IMR-90 (cell line): ENCODE measurements at regions not wholly inside any gene's neighbourhood (a gene's known extent, or its start where the extent isn't known, plus 50 kb on each side); places are given as distances from the start of the nearest gene placed in this dataset.

Experiments used
- ATAC-seq: fragments of 200-7000 bp; cut with Tn5 transposase; 2 replicates; pipeline ENCODE4 v1.9.1; 2020; ENCODE audit warnings: low read depth, mild to moderate bottlenecking, moderate library complexity
- BruUV-seq: library from RNA; stranded (reverse); fragments of 400-500 nt; replicated peaks from 2 replicates; lab custom pipeline; 2021; lab: Mats Ljungman, UMichigan
- CTCF ChIA-PET: fragments of 300-600 bp; formaldehyde crosslinking; extraction: SDS; loops from one replicate; lab custom pipeline; 2021; ENCODE audit warnings: antibody characterized with exemption; lab: Yijun Ruan, JAX
- POLR2A ChIA-PET: fragments of 300-600 bp; sonication (Branson Sonifier 250); formaldehyde crosslinking; loops from one replicate; lab custom pipeline; 2022; ENCODE audit warnings: antibody characterized with exemption; ENCODE audit not compliant: unreplicated experiment; lab: Charles Lee
- DNase-seq: peaks from one replicate; pipeline ENCODE4 v3.0.0; 2013
- H2AFZ ChIP-seq: replicated peaks from 2 replicates; pipeline ENCODE3; 2013; ENCODE audit warnings: low read length, mild to moderate bottlenecking; ENCODE audit not compliant: poor library complexity
- H2AK5ac ChIP-seq: 2 replicates; pipeline ENCODE4 v1.6.1; 2013; ENCODE audit warnings: low read depth, low read length, inconsistent platforms
- H2AK9ac ChIP-seq: replicated peaks from 2 replicates; pipeline ENCODE3; 2013; ENCODE audit warnings: mild to moderate bottlenecking, low read depth, low read length, moderate library complexity; ENCODE audit not compliant: poor library complexity
- H2BK120ac ChIP-seq: 2 replicates; pipeline ENCODE4 v1.6.1; 2013; ENCODE audit warnings: low read depth, low read length, inconsistent platforms
- H2BK15ac ChIP-seq: 3 replicates; pipeline ENCODE4 v1.6.1; 2013; ENCODE audit warnings: low read depth, low read length, inconsistent platforms
- H2BK20ac ChIP-seq: 2 replicates; pipeline ENCODE4 v1.6.1; 2013; ENCODE audit warnings: low read depth, mild to moderate bottlenecking, inconsistent platforms, low read length, moderate library complexity
- H2BK5ac ChIP-seq: 2 replicates; pipeline ENCODE4 v1.6.1; 2013; ENCODE audit warnings: mild to moderate bottlenecking, low read depth, low read length, inconsistent platforms; ENCODE audit not compliant: poor library complexity, severe bottlenecking
- H3K14ac ChIP-seq: replicated peaks from 2 replicates; pipeline ENCODE4 v1.6.1; 2013; ENCODE audit warnings: low read depth, low read length, inconsistent platforms
- H3K18ac ChIP-seq: 2 replicates; pipeline ENCODE4 v1.6.1; 2013; ENCODE audit warnings: low read depth, low read length, control low read depth
- H3K23ac ChIP-seq: 2 replicates; pipeline ENCODE4 v1.6.1; 2013; ENCODE audit warnings: low read depth, low read length, inconsistent platforms
- H3K27ac ChIP-seq: 2 replicates; pipeline ENCODE4 v1.5.1; 2013; ENCODE audit warnings: mild to moderate bottlenecking, control low read depth, low read length; ENCODE audit not compliant: insufficient read depth
- H3K27me3 ChIP-seq: 2 replicates; pipeline ENCODE4 v1.6.1; 2013; ENCODE audit warnings: low read length; ENCODE audit not compliant: control insufficient read depth, insufficient read depth
- H3K36me3 ChIP-seq: 2 replicates; pipeline ENCODE4 v1.6.1; 2013; ENCODE audit warnings: low read length, mixed read lengths; ENCODE audit not compliant: control insufficient read depth, insufficient read depth
- H3K4ac ChIP-seq: 2 replicates; pipeline ENCODE4 v1.6.1; 2013; ENCODE audit warnings: low read depth, low read length, inconsistent platforms
- H3K4me1 ChIP-seq: 2 replicates; pipeline ENCODE4 v1.6.1; 2013; ENCODE audit warnings: low read length, mixed read lengths; ENCODE audit not compliant: control insufficient read depth, insufficient read depth
- H3K4me2 ChIP-seq: 2 replicates; pipeline ENCODE4 v1.6.1; 2013; ENCODE audit warnings: low read depth, mild to moderate bottlenecking, control low read depth, low read length, moderate library complexity
- H3K4me3 ChIP-seq: 2 replicates; pipeline ENCODE4 v1.5.1; 2013; ENCODE audit warnings: low read depth, mild to moderate bottlenecking, control low read depth, low read length, moderate library complexity; ENCODE audit not compliant: insufficient read depth
- H3K56ac ChIP-seq: 2 replicates; pipeline ENCODE4 v1.6.1; 2013; ENCODE audit warnings: low read length, inconsistent platforms; ENCODE audit not compliant: insufficient read depth; ENCODE audit errors: extremely low read depth
- H3K79me1 ChIP-seq, 2 experiments: 2 replicates each; pipeline ENCODE4 v1.6.1; 2013; ENCODE audit warnings: low read length in 2 of 2, inconsistent platforms in 1 of 2, low read depth in 1 of 2
- H3K9ac ChIP-seq: 2 replicates; pipeline ENCODE4 v1.6.1; 2013; ENCODE audit warnings: low read depth, low read length, control low read depth
- H3K9me1 ChIP-seq: 2 replicates; pipeline ENCODE4 v1.6.1; 2013; ENCODE audit warnings: low read length, inconsistent platforms; ENCODE audit not compliant: insufficient read depth
- H3K9me3 ChIP-seq: 2 replicates; pipeline ENCODE4 v1.6.1; 2013; ENCODE audit warnings: low read length; ENCODE audit not compliant: control insufficient read depth, insufficient read depth
- H4K20me1 ChIP-seq: 2 replicates; pipeline ENCODE4 v1.6.1; 2013; ENCODE audit warnings: low read length, inconsistent platforms; ENCODE audit not compliant: insufficient read depth
- H4K5ac ChIP-seq: 2 replicates; pipeline ENCODE4 v1.6.1; 2013; ENCODE audit warnings: mild to moderate bottlenecking, low read depth, low read length, control low read depth
- H4K8ac ChIP-seq, 2 experiments: 2 replicates each; pipeline ENCODE4 v1.6.1; 2013; ENCODE audit warnings: low read depth in 2 of 2, low read length in 2 of 2, control low read depth in 1 of 2, inconsistent platforms in 1 of 2
- H4K91ac ChIP-seq: 2 replicates; pipeline ENCODE4 v1.6.1; 2013; ENCODE audit warnings: low read depth, low read length, inconsistent platforms; ENCODE audit not compliant: insufficient read depth
- BHLHE40 ChIP-seq: fragments of 150-350 bp; IDR thresholded peaks from 2 replicates; pipeline ENCODE4 v1.6.1; 2016; ENCODE audit warnings: mild to moderate bottlenecking, low read depth, low read length
- CTCF ChIP-seq: conservative IDR thresholded peaks from 2 replicates; pipeline ENCODE4 v1.5.1; 2012; ENCODE audit warnings: mild to moderate bottlenecking, low read depth, low read length, improper control_type of control experiment
- ELK1 ChIP-seq: fragments of 150-350 bp; IDR thresholded peaks from 2 replicates; pipeline ENCODE4 v1.6.1; 2016; ENCODE audit warnings: low read depth, mild to moderate bottlenecking, low read length, moderate library complexity, borderline replicate concordance
- MAZ ChIP-seq: IDR thresholded peaks from 2 replicates; pipeline ENCODE4 v1.6.1; 2012; ENCODE audit warnings: low read depth, mild to moderate bottlenecking, low read length, improper control_type of control experiment, moderate library complexity, borderline replicate concordance
- MXI1 ChIP-seq: IDR thresholded peaks from 2 replicates; pipeline ENCODE4 v1.6.1; 2012; ENCODE audit warnings: low read depth, mild to moderate bottlenecking, low read length, moderate library complexity, borderline replicate concordance
- NFE2L2 ChIP-seq: fragments of 150-350 bp; IDR thresholded peaks from 2 replicates; pipeline ENCODE4 v1.6.1; 2016; ENCODE audit warnings: low read depth, mild to moderate bottlenecking, low read length
- POLR2A ChIP-seq: IDR thresholded peaks from 2 replicates; pipeline ENCODE4 v1.6.1; 2012; ENCODE audit warnings: mild to moderate bottlenecking, low read depth, low read length
- RAD21 ChIP-seq: IDR thresholded peaks from 2 replicates; pipeline ENCODE4 v1.6.1; 2012; ENCODE audit warnings: low read length, improper control_type of control experiment
- RCOR1 ChIP-seq: IDR thresholded peaks from 2 replicates; pipeline ENCODE4 v1.6.1; 2012; ENCODE audit warnings: mild to moderate bottlenecking, low read length, improper control_type of control experiment; ENCODE audit not compliant: insufficient replicate concordance
- WGBS, 2 experiments: methylation state at CpG; one replicate each; pipeline versions ENCODE4 v1.1.5 to v1.1.7; 2013; ENCODE audit warnings: missing lambda C conversion rate in 2 of 2; ENCODE audit not compliant: insufficient read length in 1 of 2; ENCODE audit errors: extremely low coverage in 2 of 2; 5-methylcytosine and 5-hydroxymethylcytosine counted together
- dilution Hi-C: fragments of 300-500 bp; cut with HindIII; formaldehyde crosslinking; loops from one replicate; pipeline ENCODE4 v1.14.3; 2018; ENCODE audit warnings: low sequenced_read_pairs; ENCODE audit not compliant: unreplicated experiment
- in situ Hi-C: fragments of 300-500 bp; cut with MboI; formaldehyde crosslinking; loops from 3 replicates; pipeline ENCODE4 v1.14.3; 2019; ENCODE audit warnings: low sequenced_read_pairs, inconsistent platforms, mixed read lengths
- intact Hi-C: fragments of 100-400 bp; cut with micrococcal nuclease; formaldehyde crosslinking; loops from 2 replicates; pipeline ENCODE4 v1.10.0; 2022

GRCh38 chr6:170226647-170227046, 64.2 kb downstream of the DLL1 start:
- Histone ChIP-seq H3K4ac (no peak overlapping the region), H3K9me3 (no peaks in the 10 kb centered on the region), H3K18ac (no peak overlapping the region), H2AK5ac (no peak overlapping the region), H3K9ac (no peak overlapping the region), H4K5ac (no peak overlapping the region), H3K36me3 (no peaks in the 10 kb centered on the region), H2AFZ (no peak overlapping the region), H3K23ac (no peak overlapping the region), H3K27ac (no peak overlapping the region), H3K56ac (no peak overlapping the region), H2BK20ac (no peak overlapping the region), H4K20me1 (no peaks in the 10 kb centered on the region; the same call in 1 of the 2 replicates), H3K14ac (no peak overlapping the region), H3K27me3 (no peaks in the 10 kb centered on the region; the same call in 1 of the 2 replicates), H2BK120ac (no peak overlapping the region), H2AK9ac (no peak overlapping the region), H3K79me1 (no peaks in the 10 kb centered on the region), H3K4me3 (no peak overlapping the region), H4K91ac (no peak overlapping the region), H2BK5ac (no peak overlapping the region), H3K9me1 (no peaks in the 10 kb centered on the region), H2BK15ac (no peak overlapping the region), H3K4me2 (no peak overlapping the region), H3K4me1 (peaks cover 1% of the 10 kb centered on the region; the same call in 1 of the 2 replicates), H4K8ac (no peak overlapping the region)
- DNase-seq, result no peak
- in situ Hi-C loops, result no loop called here
- dilution Hi-C loops, result no loop called here
- ChIA-PET CTCF (interaction anchor here (0.6 kb wide), 1 partner anchor 348 kb away, joined by 3 read pairs; no protein-coding TSS in a partner anchor), POLR2A (no interaction called here)
- TF ChIP-seq MXI1 (no peak), RAD21 (no peak), CTCF (no peak), BHLHE40 (no peak), ELK1 (no peak), MAZ (no peak), RCOR1 (no peak), NFE2L2 (no peak), POLR2A (no peak)
- BruUV-seq, result no TSS peak
- ATAC-seq, result no peak
- WGBS, 2 experiments, result 74% methylated on average over 3 of the region's 9 CpGs; no CpG with 5 or more reads in 1 of the 2 experiments
- intact Hi-C loops, result no loop called here
